AG20443 (cell line): ENCODE measurements at regions not wholly inside any gene's neighbourhood (a gene's known extent, or its start where the extent isn't known, plus 50 kb on each side); places are given as distances from the start of the nearest gene placed in this dataset.

Experiments
- DNase-seq: peaks from one replicate; pipeline ENCODE4 v3.0.0; 2012; ENCODE audit warnings: low spot score, mixed read lengths

GRCh38 chr9:80147866-80148265, 576.1 kb downstream of the TLE4 start:
- no peak for DNase-seq

DNA sequence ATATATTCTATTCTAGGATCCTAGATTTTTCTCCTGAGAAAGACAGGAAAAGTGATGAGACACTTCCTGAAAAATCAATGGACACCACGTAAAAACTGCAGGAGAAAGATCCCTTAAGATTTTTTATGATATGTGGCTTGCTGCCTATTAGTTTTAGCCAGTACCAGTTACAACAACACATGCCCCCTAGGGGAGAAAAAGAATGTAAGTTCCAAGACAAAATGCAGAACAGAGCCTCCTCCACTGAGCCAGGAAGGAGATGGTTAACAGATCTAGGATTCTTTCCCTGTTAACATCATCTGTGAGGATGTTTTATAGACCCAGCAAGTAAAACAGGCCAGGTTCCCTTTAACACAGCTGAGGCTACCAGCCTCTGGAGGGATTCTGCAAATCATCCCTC, 574.7 kb downstream of the TLE4 start:
- peak; percentile 14 for DNase-seq

GRCh38 chr9:80144856-80145255, 573.1 kb downstream of the TLE4 start:
- DNase-seq = no peak

GRCh38 chr9:80144406-80144805, 572.6 kb downstream of the TLE4 start:
- DNase-seq = no peak

GRCh38 chr9:80143899-80144298, 572.1 kb downstream of the TLE4 start:
- no peak for DNase-seq

GRCh38 chr9:80134487-80134886, 562.7 kb downstream of the TLE4 start:
- no peak for DNase-seq

DNA sequence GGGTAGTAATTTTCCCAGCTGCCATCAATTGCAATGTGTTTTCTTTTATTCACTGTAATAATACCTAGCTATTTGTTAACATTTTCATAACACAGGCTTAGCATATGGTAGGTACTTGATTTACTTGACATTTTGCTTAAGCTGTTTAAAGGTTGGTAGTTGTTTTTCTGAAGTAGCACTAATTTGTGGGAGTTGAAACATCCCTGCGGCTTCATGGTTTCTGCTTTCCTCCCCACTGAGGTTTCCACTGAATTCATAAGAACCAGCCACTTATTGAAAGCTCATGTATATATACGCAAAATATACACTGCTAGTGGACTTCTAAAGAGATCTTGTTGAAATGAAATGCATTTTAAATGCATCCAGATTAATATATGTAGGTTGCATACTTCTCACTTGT, 559.9 kb downstream of the TLE4 start:
- no peak for DNase-seq

DNA sequence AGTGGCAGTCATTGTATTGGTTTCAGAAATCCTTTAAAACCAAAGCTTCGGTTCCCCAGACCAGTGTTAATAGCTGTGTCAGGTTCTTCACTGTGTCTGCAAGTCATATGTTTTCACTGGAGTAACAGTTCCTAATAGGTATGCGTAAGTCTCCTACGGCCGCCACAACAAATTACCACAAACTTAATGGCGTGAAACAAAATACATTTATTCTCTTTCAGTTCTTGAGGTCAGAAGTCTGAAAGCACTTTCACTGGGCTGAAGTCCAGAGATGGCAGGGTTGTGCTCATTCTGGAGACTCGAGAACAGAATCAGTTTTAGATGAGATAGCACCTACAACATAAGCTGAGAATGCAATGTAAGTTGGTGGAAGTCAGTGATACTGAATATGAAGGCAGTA, 556.2 kb downstream of the TLE4 start:
- no peak for DNase-seq

DNA sequence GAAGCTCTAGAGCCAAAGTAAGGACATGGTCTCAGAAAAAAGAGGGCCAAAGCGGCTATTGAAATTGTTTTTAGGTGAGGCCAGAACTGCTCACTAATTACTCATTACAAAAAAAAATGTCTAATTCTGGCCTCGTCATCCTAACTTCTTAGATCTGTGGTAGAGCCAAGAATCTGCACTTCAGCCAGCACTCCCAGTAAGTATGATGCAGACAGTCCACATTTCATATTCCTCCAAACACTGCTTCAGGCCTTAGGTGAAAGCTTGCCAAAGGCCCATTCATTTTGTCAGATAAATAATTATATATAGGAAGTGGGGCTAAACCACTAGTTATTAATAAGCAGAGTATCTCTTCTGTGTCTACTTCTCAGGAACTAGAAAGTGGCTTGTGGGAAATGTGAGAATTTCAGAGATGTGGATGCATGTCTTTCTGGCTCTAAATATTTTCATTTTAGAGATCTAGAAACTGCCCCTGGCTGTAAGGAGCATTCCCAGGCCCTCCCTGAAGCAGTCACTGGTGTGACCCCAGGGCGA, 554.0 kb downstream of the TLE4 start:
- peak; percentile 25 for DNase-seq

DNA sequence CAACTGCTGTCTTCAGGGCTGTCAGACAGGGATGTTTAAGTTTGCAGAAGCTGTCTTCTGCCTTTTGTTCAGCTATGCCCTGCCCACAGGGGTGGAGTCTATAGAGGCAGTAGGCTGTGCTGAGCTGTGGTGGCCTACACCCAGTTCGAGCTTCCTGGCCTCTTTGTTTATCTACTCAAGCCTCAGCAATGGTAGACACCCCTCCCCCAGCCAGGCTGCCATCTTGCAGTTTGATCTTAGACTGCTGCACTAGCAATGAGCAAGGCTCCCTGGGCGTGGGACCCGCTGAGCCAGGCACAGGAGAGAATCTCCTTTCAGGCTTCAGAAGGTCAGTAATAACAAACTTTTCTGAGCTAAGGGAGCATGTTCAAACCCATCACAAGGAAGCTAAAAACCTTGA, 545.3 kb downstream of the TLE4 start:
- DNase-seq = no peak

DNA sequence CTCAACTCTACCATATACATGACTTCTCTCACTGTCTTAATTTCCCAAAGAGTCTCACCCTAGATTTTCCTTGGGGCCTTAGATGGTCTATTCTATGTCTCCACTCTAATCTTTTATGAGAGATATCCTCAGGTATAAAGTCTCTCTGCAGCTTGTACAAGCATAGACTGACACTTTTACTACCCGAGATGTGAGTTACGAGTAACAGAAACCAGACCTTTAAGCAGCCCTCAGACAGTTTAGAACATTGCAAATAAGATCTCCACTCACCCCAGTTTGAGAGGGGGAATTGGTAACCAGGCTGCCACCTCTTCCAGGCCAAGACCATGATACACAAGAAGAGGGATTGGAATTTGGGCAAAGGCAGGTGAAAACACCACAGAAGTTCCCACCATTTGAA, 542.5 kb downstream of the TLE4 start:
- DNase-seq = no peak

- DNase-seq = no peak
Measured at GRCh38 chr9:80107931-80108660, 536.3 kb downstream of the TLE4 start.

GRCh38 chr9:80097476-80097875, 525.7 kb downstream of the TLE4 start:
- DNase-seq = no peak

DNA sequence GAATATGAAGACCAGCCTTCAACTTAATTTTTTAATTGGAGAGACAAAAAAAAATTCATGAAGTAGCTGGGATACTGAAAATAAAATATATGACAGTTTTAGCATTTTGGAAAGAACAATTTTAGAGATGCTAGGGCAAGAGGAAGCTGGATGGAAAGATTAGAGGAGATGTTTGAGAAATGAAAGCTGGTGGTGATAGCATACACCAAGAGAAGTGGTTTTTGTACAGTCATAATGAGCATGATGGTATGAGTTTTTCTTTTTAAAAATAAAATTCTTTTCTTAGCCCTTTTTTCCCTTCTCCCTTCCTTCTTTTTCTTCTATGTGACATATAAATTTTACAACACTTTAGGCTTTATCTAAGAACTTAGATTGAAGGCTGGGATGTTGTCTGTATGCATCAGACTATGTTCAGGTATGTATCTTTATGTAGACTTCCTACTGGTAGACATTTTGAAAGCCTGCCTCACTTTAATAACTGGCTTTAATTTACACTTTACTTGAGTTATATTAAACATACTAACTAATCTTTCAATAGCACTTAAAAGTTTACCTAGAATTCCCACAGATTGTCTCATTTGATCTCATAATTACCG, 522.5 kb downstream of the TLE4 start:
- no peak for DNase-seq

DNA sequence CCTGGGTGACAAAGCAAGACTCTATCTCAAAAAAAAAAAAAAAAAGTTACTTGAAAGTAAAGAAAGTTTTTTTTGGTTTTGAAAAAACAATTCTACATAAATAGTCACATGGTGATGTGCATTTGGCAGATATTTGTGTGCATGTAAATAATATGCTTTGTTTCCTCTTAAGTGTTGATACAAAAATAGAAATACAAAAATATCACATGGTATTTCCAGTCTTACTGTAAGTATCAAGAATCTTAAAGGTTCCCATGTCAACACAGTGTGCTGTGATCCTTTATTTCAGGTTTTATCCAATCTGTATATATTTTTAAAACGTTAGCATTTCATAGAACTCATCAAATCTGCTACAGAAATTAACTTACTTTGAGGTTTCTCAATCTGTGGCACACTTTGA, 521.9 kb downstream of the TLE4 start:
- DNase-seq = no peak

DNA sequence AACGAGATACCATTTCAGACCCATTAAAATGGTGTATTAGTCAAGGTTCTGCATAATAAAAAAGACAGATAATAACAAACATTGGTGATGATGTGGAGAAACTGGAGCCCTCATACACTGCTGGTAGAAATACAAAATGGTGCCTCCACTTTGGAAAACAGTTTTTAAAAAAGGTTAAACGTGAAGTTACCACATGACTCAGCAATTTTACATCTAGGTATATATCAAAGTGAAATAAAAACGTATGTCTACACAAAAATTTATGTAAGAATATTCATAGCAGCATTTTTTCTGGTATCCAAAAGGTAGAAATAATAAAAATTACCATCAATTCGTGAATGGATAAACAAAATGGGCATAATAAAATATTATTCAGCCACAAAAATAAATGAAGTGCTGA, 519.8 kb downstream of the TLE4 start:
- DNase-seq = no peak

DNA sequence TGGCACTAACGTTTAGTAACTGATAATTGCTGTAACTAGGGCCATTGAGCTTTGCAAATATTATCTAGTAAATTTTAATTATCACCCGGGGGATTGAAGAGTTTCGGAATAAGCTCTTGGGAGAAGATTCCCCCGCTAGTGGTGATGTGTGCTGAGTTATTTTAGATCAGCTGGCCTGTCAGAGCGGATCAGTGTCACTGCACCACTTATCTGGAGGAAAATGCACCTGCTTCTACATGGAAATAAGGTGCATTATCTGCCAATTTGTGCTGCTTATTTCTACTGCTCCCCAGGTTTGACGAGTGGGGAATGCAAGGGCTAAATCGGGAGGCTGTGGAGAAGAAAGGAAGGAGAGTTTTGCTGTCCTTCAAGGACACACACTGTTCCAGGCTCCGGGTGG, 518.6 kb downstream of the TLE4 start:
- no peak for DNase-seq

DNA sequence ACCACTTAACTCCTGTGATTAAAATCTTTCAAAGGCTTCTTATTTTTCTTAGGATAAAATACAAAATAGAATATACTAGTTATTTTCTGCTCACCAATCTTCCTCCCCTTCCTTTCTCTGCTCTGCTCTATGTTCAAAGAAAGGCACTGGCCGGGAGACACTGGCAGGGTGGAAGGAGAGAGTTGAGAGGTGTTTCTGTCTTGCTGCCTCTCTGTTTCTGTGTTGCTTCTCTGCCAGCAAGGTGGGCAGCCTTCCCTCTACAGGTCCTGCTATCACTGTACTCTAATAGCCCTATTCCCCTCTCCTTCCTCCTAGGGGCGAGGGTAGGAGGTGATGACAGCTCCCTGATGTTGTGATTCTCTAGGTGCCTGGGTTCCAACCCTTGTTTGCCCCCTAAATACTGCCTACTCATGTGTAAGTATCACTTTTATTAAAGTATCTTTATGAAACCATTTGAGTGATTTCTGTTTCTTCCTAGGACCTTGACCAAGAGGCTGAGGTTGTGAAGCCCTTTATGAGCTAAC, 515.1 kb downstream of the TLE4 start:
- no peak for DNase-seq

DNA sequence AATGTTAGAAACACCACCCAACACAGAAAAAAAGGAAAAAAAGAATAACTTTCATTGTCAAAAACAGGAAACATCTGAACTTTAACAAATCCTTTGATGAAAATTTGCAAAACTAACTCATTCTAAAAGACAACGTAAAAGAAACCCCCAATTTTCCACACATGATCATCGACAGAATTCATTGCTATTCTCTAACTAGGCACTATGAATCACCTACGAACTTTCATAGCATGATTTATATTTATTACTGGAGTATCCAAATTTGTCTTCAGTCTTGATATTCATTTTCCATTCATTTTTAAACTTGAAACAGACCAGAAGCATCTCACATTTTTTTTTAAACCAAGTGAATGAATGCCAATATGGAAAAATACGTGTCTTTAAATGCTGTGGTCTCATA, 514.6 kb downstream of the TLE4 start:
- no peak for DNase-seq

DNA sequence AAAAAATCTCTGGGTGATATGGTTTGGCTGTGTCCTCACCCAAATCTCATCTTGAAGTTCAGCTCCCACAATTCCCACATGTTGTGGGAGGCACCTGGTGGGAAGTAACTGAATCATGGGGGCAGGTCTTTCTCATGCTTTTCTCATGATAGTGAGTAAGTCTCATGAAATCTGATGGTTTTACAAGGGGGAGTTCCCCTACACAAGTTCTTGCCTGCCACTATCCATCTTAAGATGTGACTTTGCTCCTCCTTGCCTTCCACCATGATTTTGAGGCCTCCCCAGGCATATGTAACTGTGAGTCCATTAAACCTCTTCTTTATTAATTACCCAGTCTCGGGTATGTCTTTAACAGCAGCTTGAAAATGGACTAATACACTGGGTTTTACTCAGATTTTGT, 513.9 kb downstream of the TLE4 start:
- no peak for DNase-seq

GRCh38 chr9:80082213-80082612, 510.4 kb downstream of the TLE4 start:
- DNase-seq = no peak

- no peak for DNase-seq
Measured at GRCh38 chr9:80078826-80079225, 507.1 kb downstream of the TLE4 start.

DNA sequence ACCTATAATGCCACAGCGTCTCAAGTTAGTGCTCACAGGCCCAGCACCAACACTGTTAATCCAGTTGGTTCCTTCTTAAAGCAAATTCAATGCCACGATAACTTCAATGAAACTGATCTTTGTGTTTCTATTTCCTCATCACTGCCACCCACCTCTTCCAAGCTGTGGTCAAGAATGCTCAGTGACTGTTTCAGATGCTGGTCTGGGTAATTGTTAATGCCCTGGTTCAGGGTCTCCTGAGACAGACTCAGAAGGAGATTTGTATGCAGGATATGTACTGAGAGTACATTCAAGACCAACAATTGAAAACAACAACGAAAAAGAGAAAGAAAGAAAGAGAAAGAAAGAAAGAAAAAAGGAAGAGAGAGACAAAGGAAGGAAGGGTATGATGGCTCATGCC, 505.3 kb downstream of the TLE4 start:
- no peak for DNase-seq

DNA sequence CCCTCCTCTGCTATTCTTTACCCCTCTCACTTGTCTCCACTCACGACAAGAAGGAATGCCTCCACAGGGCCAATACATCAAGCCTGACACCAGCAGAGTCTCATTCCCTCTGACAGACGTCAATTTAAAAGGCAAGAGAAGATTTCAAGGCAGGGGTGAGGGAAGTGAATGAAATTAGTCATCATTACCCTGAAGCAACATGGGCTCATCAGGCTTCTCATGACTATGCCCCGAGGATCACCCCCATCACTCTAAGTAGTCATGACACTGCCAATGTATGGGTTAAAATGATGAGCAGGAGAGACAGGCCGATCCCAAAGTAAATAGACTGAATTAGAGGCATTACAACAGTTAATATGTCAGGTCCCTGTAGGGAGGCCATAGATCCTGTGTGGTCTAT, 504.4 kb downstream of the TLE4 start:
- no peak for DNase-seq
